ENCODE measurements at regions not wholly inside any gene's neighbourhood (a gene's known extent, or its start where the extent isn't known, plus 50 kb on each side); places are given as distances from the start of the nearest gene placed in this dataset.

- TF ChIP-seq CTCF (IDR thresholded peaks at IDR 0.05; ENCODE audit: low read depth, low read length, poor library complexity, severe bottlenecking) (peak; percentile 85), EZH2phosphoT487 (IDR thresholded peaks at IDR 0.05; ENCODE audit: borderline replicate concordance, low read length) (no peak)
Observed at GRCh38 chr6:24991810-24992467, 56.2 kb upstream of the RIPOR2 start.

Data from DOHH2 (cell line).